AG09319 (cell line): ENCODE measurements at regions not wholly inside any gene's neighbourhood (a gene's known extent, or its start where the extent isn't known, plus 50 kb on each side); places are given as distances from the start of the nearest gene placed in this dataset.
A peak's percentile ranks its signal among the peaks of the same experiment; 100 is the strongest.

Experiments used
- DNase-seq: peaks from one replicate; pipeline ENCODE4 v3.0.0-alpha.2; 2010; ENCODE audit warnings: low read depth; ENCODE audit errors: extremely low read depth
- TF ChIP-seq, protein P1 (sequence below): IDR thresholded peaks from 2 replicates; pipeline ENCODE4 v1.5.1; 2011; ENCODE audit warnings: low read depth, mild to moderate bottlenecking, inconsistent platforms, low read length, moderate library complexity

DNA sequence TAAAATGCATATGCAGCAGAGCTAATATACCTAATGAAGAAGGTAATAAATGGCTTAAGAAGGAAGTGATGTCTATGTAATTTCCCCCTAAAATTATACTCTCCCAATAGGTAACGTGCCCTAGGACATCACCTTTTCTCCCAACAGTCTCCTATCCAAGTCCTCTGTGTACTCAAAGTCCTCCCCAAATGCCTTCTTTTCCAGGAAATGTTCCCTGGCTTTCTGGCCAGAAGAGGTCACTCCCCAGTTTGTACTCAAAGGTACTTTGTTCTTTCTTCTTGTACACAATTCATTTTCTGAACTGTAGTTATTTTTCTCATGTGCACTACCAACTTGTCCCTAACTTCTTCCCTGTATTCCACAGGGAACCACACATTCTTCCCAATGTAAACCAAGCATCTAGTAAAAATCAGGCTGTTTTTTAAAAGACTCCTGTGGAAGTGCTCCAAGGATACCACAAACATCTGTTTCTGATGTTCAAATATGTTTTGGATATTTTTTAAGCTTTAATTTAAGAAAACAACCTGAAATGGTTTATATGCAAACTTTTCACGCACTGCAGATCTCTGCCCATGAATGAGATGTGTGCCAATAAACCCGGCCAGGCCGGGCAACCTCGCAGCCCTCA is 262.3 kb upstream of the KLF14 start:
- TF ChIP-seq, protein P1, sequence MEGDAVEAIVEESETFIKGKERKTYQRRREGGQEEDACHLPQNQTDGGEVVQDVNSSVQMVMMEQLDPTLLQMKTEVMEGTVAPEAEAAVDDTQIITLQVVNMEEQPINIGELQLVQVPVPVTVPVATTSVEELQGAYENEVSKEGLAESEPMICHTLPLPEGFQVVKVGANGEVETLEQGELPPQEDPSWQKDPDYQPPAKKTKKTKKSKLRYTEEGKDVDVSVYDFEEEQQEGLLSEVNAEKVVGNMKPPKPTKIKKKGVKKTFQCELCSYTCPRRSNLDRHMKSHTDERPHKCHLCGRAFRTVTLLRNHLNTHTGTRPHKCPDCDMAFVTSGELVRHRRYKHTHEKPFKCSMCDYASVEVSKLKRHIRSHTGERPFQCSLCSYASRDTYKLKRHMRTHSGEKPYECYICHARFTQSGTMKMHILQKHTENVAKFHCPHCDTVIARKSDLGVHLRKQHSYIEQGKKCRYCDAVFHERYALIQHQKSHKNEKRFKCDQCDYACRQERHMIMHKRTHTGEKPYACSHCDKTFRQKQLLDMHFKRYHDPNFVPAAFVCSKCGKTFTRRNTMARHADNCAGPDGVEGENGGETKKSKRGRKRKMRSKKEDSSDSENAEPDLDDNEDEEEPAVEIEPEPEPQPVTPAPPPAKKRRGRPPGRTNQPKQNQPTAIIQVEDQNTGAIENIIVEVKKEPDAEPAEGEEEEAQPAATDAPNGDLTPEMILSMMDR = peak; percentile 10
- DNase-seq = no peak

DNA sequence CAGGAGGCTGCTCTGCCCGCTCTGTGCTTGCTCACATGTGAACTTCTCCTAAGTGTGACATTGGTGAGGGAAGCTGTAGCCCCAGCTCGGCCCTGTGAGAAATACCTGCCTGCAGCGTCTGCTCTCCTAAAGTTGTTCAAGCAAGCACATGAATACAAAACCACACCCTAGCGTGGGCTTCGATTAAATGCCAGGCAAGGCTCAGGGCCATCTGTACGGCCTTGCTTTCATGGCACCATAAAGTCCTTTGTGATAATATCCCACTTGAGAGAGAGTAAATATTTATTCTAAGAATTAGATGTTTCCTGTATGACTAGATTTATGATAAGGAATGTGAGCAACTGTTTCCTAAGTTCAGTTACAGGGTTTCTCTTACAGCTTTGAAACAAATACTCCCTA is 262.8 kb upstream of the KLF14 start:
- DNase-seq = no peak
- TF ChIP-seq, protein P1 = no peak

DNA sequence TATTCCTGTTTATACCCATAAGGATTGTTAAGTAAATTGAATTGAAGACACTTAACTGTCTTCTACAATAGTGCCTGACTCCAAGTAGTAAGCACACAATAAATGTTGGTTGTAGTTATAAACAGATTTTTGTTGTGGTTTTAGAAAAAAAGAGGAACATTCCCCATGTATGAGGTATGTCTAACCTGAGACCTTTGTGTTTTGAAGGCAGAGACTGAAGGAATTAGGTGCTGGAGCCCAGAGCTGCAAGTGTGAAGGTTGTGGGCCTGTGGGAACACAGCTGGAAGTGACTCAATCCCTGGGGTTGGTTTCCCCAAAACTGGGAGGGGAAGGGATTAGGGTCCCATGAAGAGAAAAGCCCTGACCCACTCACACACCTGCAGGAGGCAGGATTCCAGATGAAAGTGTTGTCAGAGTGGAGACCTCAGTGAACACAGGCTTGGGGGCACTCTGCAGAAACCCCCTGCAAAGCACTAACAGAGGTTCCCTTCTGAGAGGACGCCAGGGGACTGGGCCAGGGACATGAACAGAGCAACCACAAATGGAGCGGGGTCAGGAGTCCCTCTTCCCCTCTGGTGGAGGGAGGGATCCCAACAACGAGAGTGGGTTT is 265.1 kb upstream of the KLF14 start:
- TF ChIP-seq, protein P1 = no peak
- DNase-seq = no peak

DNA sequence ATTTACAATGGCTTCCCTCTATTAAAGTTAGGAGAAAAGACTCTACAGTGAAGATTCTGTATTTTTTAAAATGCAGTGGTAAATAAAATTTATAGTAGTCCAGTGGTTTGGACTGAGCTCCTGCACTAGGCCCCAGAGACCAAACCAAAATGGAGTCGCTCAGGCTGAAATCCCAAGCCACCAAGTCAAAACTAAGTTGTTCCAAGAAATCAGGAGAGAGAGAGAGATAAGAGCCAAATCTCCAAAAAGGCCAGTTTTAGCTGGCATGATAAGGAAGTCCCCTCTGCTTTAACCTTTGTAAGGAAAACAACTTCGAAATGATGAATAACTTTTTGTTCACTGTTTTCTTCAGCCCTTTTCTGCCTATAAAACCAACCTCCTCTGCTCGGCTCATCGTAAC is 265.9 kb upstream of the KLF14 start:
- TF ChIP-seq, protein P1 = no peak
- no peak for DNase-seq

DNA sequence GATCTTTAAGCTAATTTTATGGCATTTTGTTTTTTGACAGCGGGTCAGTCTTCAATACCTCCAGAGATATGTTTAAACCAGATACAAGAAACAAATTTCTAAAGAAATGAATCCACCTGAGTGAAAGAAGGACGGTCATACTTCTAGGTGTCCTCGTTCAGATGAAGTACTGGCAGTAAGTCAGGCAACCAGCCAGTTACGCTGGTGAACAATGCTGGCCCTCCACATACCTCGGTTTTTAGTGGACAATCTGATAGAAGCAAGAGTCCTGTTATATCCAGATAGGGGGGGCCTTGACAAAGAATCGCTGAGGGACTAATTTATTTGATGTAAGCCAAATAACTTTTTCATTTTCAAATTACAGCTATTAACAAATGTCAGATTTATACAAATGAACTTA is 266.4 kb upstream of the KLF14 start:
- TF ChIP-seq, protein P1 = no peak

DNA sequence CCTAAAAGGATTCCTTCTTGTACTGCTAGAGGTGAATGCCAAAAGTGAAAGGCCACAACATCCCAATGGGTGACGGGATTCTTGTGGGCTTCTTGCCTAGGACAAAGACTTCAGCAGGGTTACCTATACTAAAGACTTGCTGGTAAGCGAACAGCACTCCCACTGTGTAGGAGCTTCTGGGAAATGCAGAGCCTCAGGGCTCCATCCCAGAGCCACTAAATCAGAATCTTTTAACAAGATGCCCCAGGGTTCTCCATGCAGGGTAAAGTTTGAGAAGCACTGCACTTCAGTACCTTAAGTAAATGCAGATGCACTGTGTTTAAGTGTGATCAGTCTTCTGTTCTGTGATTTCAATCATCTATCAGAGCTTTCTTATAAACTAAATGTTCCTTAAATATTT is 266.9 kb upstream of the KLF14 start:
- TF ChIP-seq, protein P1 = no peak
- DNase-seq = no peak

More for the DNA sequence above, 266.4 kb upstream of the KLF14 start:
- DNase-seq = no peak

DNA sequence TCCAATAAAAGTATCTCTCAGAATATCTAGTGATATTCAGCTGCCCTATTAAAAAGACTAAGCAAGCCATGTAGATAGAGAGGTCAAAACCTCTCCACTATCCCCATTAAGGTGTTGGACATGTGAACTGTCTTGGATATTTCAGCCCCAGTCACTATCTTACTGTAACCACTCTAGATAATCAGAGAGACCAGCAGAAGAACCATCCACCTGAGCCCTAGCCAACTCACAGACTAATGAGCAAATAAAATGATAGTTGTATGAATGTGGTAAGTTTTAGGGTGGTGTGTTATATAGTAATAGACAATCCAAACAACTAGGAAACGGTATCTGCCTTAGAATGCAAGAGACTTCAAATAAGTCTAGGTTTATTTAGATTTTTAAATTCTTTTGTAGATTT is 268.6 kb upstream of the KLF14 start:
- TF ChIP-seq, protein P1 = no peak
- no peak for DNase-seq
